ENCODE measurements at regions not wholly inside any gene's neighbourhood (a gene's known extent, or its start where the extent isn't known, plus 50 kb on each side); places are given as distances from the start of the nearest gene placed in this dataset.

DNA sequence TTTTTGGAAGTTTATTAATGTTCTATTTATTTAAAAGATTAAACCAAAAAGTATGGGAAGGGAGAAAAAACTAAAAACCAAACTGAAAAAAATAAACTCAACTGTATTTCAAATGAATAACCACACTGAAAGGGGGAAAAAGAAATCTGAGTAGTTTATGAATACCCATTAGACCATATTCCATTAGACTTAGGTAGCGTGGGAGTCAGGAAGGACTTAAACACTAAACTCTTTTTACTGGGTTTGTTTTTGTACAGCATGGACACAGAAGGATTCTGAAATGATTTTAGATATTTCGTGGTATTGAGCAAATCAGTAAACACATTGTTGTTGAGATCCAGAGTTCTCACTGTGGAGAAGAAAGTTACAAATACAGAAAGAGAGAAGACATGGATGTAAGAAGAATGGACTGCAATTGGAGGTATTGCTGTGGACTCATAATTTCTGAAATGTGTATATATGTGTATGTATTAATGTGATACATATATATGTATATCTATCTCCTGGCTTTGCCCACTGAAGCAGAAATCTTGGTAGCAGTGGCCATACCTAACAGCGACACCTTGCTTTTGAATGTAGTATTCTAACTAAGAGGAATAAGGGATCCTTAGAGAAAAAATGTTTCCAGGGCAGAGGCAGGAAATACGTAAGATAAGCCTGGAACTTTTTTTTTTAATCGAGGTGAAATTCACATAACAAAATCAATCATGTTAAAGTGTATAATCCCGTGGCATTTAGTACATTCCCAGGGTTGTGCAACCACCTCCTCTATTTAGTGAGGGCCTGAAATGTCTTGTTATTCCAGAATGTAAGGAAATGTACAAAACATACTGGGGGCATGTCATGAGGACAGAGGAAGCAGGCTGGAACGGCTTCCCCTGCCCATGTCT lies 228.8 kb downstream of the SMARCA2 start:
- peaks cover 14% of the 10 kb centered on the region for H3K4me1 Mint-ChIP-seq (ENCODE audit: low read depth)
- DNase-seq, result no peak
- ChIA-PET POLR2A (no interaction called here), CTCF (no interaction called here)
- peaks cover 2% of the 10 kb centered on the region for H3K36me3 Mint-ChIP-seq
- peaks cover 4% of the 10 kb centered on the region for H3K9me3 Mint-ChIP-seq
- no peak overlapping the region for H3K4me3 Mint-ChIP-seq
- intact Hi-C loops (cut with micrococcal nuclease), result loop anchor here (5.0 kb wide), 2 partner anchors 87 to 598 kb away; partner anchors contain the start of gene PUM3
- H3K27ac Mint-ChIP-seq, result no peak overlapping the region
- H3K27me3 Mint-ChIP-seq, result peaks cover 9% of the 10 kb centered on the region

DNA sequence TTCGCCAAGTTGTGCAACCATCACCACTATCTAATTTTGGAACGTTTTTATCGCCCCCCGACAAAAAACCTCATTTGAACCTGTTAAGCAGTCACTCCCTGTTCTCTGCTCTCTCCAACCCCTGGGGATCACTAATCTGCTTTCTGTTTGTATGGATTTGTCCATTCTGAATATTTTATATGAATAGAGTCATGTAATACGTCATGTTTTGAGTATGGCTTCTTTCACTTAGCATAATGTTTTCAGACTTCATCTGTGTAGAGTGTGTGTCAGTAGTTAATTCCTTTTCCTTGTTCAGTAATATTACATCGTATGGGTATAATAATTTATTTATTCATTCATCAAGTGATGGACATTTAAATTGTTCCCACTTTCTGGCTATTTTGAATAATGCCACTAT lies 232.2 kb downstream of the SMARCA2 start:
- Mint-ChIP-seq H3K27ac (no peak overlapping the region), H3K36me3 (no peaks in the 10 kb centered on the region), H3K9me3 (peaks cover 4% of the 10 kb centered on the region), H3K4me3 (no peak overlapping the region), H3K27me3 (peaks cover 9% of the 10 kb centered on the region), H3K4me1 (ENCODE audit: low read depth) (peaks cover 5% of the 10 kb centered on the region)
- ChIA-PET POLR2A (no interaction called here), CTCF (no interaction called here)
- no peak for DNase-seq
- intact Hi-C loops (cut with micrococcal nuclease), result no loop called here

DNA sequence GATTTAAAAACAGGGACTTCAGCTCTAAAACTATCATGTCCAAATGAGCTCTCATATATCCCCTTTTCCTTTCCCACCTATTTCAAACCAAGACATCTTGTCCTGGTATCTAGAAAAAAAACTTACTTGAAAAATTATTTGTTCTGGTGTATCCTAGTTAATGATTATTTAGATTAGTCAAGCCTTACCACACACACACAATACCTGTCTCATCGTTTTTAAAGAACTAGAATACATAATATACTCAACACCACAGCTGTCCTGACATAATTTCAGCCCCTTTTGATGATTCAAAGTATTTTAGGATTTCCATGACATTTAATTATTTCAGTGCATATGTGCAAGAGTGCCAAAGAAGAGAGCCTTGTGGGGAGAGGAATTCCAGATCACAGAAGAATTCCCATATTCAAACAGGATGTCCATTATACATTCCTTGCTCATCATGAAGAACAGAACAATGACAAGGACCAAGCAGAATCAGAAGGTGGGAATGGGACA lies 233.7 kb downstream of the SMARCA2 start:
- POLR2A ChIA-PET, result no interaction called here
- H3K36me3 Mint-ChIP-seq, result no peaks in the 10 kb centered on the region
- DNase-seq, result no peak
- peaks cover 4% of the 10 kb centered on the region for H3K27me3 Mint-ChIP-seq
- CTCF ChIA-PET, result no interaction called here
- H3K4me1 Mint-ChIP-seq (ENCODE audit: low read depth), result no peaks in the 10 kb centered on the region
- peaks cover 8% of the 10 kb centered on the region for H3K9me3 Mint-ChIP-seq
- intact Hi-C loops (cut with micrococcal nuclease), result no loop called here
- no peak overlapping the region for H3K27ac Mint-ChIP-seq
- no peak overlapping the region for H3K4me3 Mint-ChIP-seq

DNA sequence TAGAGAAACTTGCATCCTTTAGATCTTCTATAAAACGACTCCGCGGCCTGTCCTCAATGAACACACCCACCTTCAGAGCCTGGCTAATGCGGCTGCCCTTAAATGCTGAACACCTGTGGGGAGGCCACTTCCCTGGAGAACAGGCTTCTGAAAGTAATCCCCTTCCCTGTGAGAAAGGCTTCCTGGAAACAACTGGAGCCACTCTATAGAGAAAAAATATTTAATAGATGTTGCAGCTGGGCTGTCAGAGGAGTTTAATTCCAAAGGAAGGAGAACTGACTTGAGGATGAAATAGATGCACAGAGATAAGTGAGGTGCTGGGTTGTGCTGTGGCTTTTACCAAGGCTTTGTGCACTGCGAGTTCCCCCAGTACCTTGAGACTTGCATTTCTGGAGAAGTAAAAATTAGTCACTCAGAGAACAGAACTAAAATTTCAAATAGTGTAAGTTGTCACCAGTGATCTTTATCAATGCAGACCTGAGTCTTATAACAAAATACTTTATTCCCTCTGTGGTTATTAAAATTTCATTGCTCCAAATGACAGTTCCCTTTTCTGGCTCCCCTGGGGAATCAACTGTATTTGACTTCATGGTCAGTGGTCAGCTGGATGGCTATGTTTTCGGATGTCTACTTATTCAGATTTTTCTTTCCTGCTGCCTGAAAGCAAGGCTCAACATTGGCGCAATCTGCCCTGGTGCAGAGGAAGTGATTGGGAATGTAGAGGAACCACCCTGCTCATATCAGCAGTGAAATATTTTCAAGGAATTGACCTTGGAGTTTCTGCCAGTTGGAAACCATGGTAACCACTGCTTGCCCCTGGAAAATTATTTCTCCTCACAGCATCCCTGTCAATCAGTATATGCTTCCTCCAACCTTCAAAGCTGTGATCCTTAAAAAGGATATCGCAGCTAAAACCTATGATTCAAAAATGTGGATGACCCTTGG lies 238.8 kb downstream of the SMARCA2 start:
- Mint-ChIP-seq H3K27ac (no peak overlapping the region), H3K36me3 (no peaks in the 10 kb centered on the region), H3K9me3 (peaks cover 4% of the 10 kb centered on the region), H3K4me3 (no peak overlapping the region), H3K27me3 (peaks cover 9% of the 10 kb centered on the region), H3K4me1 (ENCODE audit: low read depth) (no peaks in the 10 kb centered on the region)
- ChIA-PET CTCF (no interaction called here), POLR2A (no interaction called here)
- DNase-seq, result no peak
- intact Hi-C loops (cut with micrococcal nuclease), result no loop called here

DNA sequence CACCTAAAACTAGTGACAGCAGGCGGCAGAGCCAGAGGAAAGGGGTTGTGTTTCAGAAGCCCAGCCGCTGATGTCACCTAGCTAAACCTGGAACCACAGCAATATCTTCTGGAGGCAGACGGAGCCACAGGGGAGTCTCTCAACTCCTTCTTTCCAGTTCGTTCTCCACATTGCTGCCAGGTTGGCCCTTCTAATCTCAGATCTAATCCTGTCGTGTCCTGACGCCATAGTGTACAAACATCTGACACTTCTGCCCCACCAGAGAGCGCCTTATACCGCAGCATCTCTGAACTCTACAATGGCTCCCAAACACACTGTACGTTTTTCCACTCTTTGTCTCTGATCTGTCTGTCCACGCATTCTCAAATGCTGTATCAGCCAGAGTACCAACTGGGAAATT lies 240.0 kb downstream of the SMARCA2 start:
- intact Hi-C loops (cut with micrococcal nuclease), result no loop called here

DNA sequence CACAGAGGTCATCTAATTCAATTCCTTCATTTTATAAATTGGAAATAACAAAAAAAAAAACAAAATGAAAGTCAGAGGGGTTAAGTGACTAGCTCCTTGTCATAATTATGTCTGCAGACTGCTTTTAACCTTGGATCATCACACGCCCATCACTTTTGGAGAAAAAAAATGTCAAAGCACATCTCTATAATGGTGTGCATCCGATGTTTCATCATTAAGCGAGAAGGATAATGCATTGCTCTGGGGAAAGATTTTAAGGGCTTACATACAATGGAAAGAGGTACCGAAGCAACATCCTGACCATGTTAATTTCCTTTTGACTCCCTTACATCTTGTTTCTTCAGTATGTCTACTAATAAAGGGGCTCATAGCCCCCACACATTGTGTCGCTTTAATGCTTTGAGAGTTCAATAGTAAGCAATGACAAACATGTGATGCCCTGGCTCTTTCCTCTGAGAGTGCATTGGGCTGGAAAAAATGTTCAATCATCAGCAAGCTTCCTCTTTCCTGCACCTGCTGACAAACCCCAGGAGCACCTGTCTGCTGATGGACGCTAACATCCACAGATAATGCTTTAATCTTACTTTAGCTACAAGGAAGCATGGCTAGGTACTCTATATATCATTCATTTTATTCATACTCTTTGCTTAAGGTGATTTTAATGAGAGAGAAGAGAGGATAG lies 242.2 kb downstream of the SMARCA2 start:
- peaks cover 6% of the 10 kb centered on the region for H3K27me3 Mint-ChIP-seq
- CTCF ChIA-PET, result interaction anchor here (1.0 kb wide), 1 partner anchor 586 kb away, joined by 3 read pairs; the partner anchor contains the start of gene PUM3

More for the DNA sequence above, 240.0 kb downstream of the SMARCA2 start:
- Mint-ChIP-seq H3K27ac (no peak overlapping the region), H3K4me1 (ENCODE audit: low read depth) (no peaks in the 10 kb centered on the region), H3K36me3 (no peaks in the 10 kb centered on the region), H3K27me3 (peaks cover 8% of the 10 kb centered on the region), H3K9me3 (peaks cover 4% of the 10 kb centered on the region), H3K4me3 (no peak overlapping the region)
- no peak for DNase-seq
- CTCF ChIA-PET, result no interaction called here
- POLR2A ChIA-PET, result no interaction called here

DNA sequence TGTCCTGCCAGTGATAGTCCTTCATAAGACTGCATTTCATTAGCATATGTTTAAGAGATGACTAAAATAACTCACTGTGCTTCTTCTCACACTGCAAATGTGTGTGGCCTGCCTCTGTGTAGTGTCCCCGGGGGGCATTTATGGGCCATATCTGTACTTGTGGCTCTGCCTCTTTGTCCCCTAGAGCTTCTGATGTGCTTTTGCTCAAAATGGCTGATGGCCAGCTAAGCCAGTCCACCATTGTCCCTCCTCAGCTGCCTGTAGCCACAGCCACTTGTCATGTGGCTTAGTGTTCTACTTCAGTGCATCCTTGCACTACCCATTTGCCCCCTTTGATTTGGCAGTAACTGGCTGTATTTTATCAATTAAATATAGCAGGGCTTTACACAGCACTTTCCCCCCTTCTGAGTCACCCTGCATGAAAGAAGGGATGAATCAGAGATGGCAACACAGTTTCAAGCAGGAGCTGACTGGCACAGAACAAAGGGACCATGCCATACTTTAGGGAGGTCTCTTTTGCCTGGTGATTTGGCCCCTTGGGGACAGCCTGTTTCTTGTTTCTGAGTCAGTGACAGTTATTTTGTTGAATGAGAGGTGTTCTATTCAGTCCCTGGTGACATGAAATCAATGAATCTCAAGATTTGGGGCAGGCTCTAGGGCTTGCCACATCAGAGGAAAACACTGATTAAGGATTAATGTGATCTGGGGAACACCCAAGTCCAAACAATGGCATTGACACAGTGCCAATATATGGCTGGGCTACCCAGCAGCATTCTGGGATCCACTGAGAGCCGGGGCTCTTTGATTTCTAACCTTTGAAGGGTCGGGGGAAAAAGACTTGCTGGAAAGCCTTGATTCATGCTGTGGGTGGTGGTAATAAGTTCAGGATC lies 245.5 kb downstream of the SMARCA2 start:
- Mint-ChIP-seq H3K4me1 (ENCODE audit: low read depth) (peaks cover 4% of the 10 kb centered on the region), H3K4me3 (no peak overlapping the region), H3K9me3 (no peaks in the 10 kb centered on the region), H3K36me3 (no peaks in the 10 kb centered on the region), H3K27me3 (no peaks in the 10 kb centered on the region), H3K27ac (no peak overlapping the region)
- ChIA-PET CTCF (no interaction called here), POLR2A (no interaction called here)
- intact Hi-C loops (cut with micrococcal nuclease), result no loop called here
- DNase-seq, result no peak

More for the DNA sequence above, 242.2 kb downstream of the SMARCA2 start:
- no peak overlapping the region for H3K27ac Mint-ChIP-seq
- no peak for DNase-seq
- no peak overlapping the region for H3K4me3 Mint-ChIP-seq
- peaks cover 3% of the 10 kb centered on the region for H3K9me3 Mint-ChIP-seq
- intact Hi-C loops (cut with micrococcal nuclease), result no loop called here
- H3K4me1 Mint-ChIP-seq (ENCODE audit: low read depth), result no peaks in the 10 kb centered on the region
- POLR2A ChIA-PET, result no interaction called here
- H3K36me3 Mint-ChIP-seq, result no peaks in the 10 kb centered on the region

DNA sequence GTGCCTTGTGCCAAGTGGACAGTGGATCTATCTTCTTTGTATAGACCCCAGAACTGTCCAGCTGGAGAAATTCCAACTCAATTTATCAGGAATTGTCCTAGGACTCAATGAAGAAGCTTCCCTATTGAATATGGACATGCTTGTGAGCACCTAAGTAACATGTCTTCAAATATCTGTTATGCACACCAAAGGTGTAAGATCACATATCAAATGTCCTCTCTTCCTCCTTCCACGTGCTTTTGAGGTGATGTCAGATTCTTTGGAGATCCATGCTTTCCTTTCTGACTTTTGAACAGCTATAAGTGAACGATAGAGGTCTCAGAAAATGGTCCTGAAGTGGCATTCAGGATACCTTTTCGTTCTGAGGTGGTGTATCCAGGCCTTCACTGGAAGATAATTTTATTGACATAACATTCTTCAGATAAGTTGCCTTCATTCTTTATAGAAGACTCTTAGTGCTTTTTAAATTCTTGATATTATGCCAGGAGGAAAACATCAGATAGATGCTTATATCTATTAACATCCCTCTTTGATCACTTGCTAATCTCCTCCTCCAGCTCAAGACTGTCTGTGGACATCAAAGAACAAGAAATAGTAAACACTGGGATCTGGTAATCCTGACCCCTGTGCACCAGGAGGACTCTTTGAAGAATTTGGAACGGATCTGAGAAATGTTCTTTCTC lies 246.4 kb downstream of the SMARCA2 start:
- H3K9me3 Mint-ChIP-seq, result no peaks in the 10 kb centered on the region
- H3K27me3 Mint-ChIP-seq, result no peaks in the 10 kb centered on the region
- ChIA-PET CTCF (no interaction called here), POLR2A (no interaction called here)
- intact Hi-C loops (cut with micrococcal nuclease), result no loop called here
- H3K4me3 Mint-ChIP-seq, result no peak overlapping the region
- peaks cover 4% of the 10 kb centered on the region for H3K4me1 Mint-ChIP-seq (ENCODE audit: low read depth)
- no peak for DNase-seq
- no peaks in the 10 kb centered on the region for H3K36me3 Mint-ChIP-seq
- no peak overlapping the region for H3K27ac Mint-ChIP-seq

DNA sequence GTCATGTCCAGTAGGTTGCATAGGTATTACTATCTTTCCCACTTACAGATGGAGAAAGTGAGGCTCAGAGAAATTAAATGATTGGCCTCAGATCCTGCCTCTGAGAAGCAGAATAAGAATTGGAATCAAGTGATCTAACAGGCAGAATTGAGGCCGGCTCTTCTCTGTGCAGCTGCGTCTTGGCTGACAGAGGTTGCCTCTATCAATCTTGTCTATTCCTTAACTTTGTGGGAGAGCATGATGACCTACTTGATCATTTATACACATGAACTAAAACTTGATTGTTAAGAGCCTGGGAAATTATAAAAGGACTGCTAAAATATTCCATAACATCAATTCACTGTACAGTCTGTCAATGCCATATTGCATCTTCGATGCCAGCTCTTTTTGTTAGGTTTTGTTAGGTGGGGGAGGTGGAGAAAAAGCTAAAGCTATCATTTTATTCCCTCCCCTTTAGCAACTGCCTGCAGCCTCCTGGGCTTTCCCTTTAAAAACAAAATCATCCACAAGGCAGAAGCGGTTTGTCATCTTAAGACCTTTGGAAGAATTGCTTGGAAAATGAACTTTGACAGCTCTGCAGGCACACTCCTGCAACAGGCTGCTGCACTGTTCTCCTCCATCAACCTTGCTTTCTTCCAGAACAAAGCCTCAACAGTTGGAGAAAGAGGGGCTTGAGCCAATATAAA lies 247.4 kb downstream of the SMARCA2 start:
- no peak overlapping the region for H3K4me3 Mint-ChIP-seq
- H3K9me3 Mint-ChIP-seq, result no peaks in the 10 kb centered on the region
- intact Hi-C loops (cut with micrococcal nuclease), result no loop called here
- H3K4me1 Mint-ChIP-seq (ENCODE audit: low read depth), result peaks cover 4% of the 10 kb centered on the region
- CTCF ChIA-PET, result interaction anchor here (1.4 kb wide), 1 partner anchor 11 kb away, joined by 3 read pairs; no protein-coding TSS in a partner anchor
- peaks cover under 1% of the 10 kb centered on the region for H3K27me3 Mint-ChIP-seq
- no peak overlapping the region for H3K27ac Mint-ChIP-seq
- no peak for DNase-seq
- POLR2A ChIA-PET, result no interaction called here
- H3K36me3 Mint-ChIP-seq, result no peaks in the 10 kb centered on the region

DNA sequence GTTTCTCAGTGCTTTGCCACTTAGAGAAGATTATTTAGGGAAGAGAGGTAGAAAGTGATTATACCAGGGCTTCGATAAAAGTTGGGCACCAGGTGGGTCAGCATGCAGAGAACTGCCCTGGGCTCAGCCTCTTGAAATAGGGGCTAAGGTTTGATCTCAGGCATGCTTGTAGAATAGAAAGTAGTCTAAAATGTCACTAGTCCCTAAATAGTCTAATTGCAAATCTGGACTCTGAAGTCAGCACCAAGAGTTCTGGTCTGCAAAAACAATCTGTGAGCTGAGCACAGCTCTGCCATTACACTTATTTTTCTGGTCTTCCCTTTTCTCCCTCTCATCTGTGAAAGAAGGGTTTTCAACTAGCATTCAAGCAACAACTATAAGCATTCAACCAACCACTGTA lies 248.0 kb downstream of the SMARCA2 start:
- Mint-ChIP-seq H3K9me3 (no peaks in the 10 kb centered on the region), H3K4me1 (ENCODE audit: low read depth) (peaks cover 4% of the 10 kb centered on the region), H3K27ac (no peak overlapping the region), H3K36me3 (no peaks in the 10 kb centered on the region), H3K27me3 (peaks cover 1% of the 10 kb centered on the region), H3K4me3 (no peak overlapping the region)
- intact Hi-C loops (cut with micrococcal nuclease), result no loop called here
- DNase-seq, result no peak
- ChIA-PET CTCF (interaction anchor here (1.4 kb wide), 1 partner anchor 11 kb away, joined by 3 read pairs; no protein-coding TSS in a partner anchor), POLR2A (no interaction called here)

All from activated CD4-positive, alpha-beta memory T cell treated with anti-CD3 and anti-CD28 coated beads for 36 hours (primary cell).